Activated T-cell treated with anti-CD3 and anti-CD28 coated beads for 1 hour (primary cell): ENCODE measurements at regions not wholly inside any gene's neighbourhood (a gene's known extent, or its start where the extent isn't known, plus 50 kb on each side); places are given as distances from the start of the nearest gene placed in this dataset.

ENCODE experiments used
- DNase-seq: peaks from one replicate; pipeline ENCODE4 v3.0.0-alpha.2; 2020; ENCODE audit warnings: low read depth

DNA sequence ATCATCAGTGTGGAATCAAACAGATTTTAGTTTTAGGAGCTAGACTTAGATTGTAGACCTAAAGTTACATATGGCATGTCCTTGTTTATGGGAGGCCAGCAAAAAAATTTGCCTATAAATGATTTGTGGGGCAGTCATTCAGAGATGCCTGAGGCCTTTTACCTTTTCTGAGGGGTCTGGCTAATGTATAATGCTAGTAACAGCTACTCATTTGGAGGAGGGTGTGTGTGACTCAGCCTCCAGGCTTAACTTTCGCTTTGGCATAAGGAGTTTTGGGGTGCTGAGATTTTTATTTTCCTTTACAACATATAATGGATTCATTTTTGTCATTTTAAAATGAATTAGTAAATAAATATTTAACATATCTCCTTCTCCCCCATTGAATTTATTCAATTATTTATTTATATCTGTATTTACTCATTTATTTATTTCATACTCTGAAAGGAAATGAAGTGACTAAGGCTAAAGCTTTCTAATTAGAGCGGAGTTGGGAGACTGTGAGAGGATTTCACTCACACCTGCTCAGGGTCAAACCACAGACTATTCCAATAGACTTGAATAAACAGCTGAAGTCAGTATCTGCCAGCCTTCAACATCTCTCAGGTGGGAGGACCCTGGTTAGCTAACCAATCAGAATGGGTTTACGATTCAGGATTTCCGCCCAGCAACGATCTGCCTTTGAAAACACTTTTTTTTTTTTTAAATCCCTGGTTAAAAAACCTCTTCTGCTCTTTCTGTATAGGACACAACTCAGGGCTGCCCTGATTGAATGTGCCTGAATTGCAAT is 487.5 kb upstream of the SGCD start:
- DNase-seq = no peak

DNA sequence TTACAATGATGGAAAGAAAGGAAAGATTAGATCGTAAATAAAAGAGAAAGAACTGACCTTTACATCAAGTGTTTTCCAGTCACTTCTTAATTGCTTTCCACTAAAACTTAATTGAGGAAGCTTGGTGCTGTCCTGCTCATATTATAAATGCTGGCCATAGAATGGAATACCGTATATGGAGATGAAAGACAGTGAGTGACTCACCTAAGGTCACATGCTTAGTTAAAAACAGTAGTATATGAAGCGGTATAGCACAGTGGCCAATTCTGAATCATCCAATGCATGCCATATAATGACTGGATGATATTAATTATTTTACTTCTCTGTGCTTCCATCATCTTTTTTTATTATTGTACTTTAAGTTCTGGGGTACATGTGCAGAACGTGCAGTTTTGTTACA is 482.4 kb upstream of the SGCD start:
- DNase-seq = no peak

DNA sequence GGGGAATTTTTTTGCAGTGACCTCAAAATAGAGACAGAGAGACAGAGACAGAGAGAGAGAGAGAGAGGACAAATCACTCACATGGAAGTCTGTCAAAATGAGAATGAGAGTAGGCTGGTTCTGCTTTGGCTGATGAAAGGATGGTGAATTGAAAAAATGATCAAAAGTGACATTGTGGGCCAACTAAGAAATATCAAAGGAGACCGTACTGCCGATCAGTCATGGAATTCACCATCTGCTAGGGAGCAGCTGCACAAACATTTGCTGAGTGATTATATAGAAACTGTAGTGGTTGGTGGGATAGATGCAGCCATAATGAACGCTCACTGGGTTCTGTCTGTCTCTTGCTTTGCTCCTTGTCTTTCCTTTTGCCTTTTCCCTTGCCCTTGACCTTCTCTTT is 476.6 kb upstream of the SGCD start:
- DNase-seq = no peak

DNA sequence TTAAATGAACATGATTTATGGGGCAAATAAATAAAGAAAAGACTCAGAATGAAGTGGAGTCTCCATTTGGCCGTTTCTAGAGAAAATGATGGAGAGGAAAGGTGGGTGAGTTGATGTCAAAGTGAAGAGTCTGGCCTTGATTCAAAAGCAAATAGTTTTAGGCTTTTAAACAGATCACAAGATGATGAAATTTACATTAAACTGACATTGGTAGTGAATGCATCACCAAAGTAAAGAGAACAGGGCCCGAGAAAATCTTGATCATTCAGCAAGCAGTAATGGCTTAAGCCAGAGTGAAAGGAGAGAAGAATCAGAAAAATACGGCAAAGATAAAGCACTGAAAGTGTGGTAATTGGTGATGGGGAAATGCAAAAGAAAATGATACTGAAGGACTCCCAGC is 460.0 kb upstream of the SGCD start:
- no peak for DNase-seq

DNA sequence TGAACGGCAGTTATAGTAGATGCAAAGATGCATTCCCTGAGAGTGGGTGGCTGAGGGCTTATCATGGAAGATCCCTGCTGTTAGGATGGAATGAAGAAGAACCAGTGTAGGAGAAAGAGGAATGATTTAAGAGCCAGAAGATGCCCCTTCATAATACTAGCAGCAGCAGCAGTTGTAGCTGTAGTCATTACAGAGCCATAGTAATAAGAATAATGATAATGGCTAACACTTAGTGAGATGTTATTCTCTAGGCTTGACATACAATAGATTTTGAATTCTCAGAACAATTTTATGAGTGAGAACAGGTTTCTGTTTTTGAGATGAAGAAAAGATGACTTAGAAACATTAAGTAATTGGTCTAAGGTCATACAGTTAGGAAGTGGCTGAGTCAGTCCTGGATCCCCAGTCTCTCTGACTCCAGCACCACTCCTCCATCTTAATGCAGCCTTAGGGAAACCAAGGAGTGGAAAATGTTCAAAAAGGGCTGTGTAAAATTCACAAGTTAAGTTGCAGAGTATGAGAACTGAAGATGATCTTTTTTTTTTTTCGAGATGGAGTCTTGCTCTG is 459.4 kb upstream of the SGCD start:
- no peak for DNase-seq

DNA sequence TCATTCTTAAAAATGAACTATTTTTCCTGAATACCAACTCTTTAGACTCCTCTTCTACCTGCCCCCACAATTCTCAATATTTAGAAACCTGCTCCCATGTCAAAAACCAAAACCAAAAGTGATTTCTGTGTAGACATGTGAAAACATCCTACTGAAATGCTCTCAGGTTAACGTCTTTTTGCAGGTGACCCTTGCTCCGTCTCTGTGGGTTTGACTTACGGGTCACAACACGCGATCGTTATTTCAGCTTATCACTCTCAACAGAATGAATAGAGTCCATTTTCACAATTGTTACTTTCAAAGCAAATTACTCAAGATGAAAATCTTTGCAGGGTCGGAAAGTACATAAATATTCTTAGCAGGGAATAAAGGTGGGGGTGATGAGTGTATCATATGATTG is 456.3 kb upstream of the SGCD start:
- no peak for DNase-seq

DNA sequence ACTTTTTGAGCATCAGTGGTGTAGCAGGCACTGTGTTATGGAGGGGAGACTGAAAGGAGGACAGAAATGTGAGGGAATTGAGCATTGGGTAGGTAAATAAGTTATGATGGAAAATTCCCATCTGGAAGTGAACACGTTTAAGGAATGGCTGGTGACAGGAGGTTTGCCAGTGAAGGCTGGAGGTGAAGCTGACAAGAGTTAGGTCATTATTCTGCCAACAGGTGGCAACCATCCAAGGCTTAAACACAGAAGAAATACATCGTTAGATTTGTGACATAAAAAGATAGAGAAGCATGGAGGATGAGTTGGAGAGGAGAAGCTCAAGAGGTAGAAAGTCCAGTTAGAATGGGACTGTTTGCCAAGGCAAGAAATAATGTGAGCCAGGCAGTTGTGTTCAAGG is 455.3 kb upstream of the SGCD start:
- no peak for DNase-seq

DNA sequence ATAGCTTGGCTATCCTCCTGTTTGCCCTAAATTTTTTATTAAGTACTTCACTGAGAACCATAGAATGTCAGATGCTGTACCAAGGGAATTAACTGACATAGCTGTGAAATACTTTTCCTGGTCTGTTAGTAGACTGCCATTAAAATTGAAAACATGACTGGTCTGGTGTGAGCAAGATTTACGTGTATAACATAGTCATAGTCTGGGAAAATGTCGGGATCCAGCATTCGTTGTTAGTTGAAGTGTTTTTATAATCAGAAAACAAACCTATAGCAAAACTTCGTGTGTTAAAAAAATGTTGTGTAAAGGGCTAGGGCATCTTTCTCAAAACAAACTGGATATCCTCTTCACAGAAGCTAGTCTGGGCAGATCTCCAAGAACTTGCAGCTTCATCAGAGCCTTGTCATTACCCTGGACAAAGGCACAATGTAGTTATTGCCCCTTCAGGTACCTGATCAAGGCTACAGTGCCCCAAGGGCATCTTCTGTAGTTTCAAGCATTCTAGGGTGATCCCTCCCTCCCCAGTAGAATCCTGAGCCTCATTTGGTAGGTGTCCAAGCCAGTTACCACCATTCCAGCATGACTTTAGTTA is 454.2 kb upstream of the SGCD start:
- no peak for DNase-seq

DNA sequence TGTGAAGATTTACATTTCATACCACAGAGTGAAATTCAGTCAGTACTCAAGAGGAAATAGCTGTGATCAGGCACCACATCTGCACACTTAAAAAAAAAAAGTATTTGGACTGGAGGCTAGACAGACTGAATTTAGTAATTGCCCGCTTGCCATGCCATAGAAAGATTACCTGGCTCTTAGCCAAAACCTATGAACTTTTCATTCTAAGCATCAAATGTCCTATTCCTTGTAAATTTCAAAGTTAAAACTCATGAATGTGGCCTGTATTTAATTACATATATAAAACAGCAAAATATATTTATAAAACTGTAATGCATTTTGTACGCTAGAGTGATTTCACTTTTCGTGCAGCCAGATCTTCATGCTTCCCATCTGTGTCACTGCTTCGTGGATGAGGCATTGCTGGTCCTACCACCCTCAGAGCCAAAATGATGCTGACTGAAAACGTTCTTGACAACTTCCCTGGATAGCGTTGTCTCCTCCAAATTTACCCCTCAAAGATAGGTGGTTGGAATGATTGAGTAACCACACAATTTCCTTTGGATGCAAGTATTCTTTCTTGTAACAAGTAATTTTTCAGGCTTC is 447.9 kb upstream of the SGCD start:
- DNase-seq = no peak

DNA sequence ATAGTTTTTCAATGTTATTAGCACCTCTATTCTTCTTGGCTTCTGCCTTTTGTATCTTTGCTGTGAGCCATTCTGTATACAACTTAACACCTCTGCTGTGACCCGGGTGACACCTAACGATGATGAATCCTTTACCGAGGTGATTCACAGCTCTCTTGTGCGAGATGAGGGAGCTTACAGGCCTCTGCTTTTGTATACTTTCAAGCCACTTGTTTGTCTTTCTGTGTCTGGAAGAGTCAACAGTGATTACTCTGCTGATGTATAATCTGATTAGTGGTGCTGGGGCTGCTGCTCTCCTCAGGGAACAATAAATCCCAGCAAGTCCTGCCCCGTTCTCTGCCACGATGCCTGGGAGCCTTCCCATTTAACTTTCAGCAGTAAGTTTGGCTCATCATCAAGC is 442.9 kb upstream of the SGCD start:
- DNase-seq = no peak

DNA sequence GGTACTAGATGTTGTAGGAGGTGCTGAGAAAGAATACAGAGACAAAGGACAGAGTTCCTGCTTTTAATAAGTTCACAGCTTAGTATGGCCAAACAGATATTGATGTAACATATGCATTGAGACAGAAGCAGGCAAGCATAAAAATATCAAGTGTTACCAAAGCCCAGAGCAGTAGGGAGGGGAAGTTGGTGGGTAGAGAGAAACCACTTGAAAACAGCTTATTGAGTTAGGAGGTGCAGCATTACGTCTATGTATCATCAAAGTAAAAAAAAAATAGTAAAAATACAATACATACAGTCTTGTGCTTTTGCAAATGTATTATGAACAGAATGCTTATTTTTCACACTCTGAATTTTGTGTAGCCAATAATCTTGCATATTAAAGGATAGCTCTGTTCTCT is 441.8 kb upstream of the SGCD start:
- DNase-seq = no peak

DNA sequence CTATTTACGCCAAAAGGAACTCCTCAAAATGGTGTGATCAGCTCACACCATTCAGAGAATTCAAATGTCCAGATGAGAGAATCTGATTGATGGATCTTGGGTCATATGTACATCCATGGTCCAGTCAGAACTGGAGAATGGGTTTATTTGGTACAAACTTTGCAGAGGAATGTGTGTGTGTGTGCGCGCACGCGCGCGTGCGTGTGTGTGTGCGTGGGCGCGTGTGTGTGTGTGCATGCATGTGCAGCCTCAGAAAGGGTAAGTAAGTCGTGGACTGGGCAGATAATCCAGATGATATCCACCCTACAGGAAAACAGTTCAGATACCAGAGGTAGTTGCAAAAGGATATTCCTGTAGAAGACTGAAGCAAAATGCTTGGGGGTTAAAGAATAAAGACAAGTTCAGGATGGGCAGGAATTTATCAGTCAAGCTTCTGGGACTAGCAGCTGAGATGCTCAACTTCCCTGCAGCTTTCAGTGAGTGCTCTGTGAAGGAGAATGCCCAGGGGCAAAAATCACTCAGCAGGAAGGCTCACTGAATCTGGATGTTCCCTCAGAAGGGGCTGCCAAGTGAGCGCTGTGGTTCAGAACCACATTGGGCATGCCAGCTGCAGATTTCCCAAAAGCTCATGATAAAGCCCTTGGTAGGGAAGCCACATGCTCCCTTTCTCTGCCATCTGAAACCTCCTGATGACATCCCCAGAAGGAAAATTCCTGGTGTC is 440.5 kb upstream of the SGCD start:
- no peak for DNase-seq

DNA sequence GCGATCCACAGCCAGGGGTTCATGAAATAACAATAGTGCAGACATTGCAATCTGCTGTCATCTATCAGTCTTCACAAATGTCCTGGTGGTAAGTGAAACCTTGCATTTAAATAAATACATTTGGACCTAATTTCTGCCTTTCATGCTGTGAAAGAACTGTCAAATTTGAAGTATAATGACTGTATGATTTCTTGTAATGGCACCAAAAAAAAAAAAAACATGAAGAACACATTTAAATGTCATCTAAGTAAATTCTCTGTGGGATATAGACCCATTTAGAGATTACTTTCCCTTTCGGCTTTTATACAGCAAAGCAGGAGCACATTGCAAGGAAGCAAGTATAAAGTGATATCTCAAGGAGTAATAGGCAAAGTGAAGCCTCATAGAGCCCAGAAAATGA is 431.5 kb upstream of the SGCD start:
- no peak for DNase-seq

DNA sequence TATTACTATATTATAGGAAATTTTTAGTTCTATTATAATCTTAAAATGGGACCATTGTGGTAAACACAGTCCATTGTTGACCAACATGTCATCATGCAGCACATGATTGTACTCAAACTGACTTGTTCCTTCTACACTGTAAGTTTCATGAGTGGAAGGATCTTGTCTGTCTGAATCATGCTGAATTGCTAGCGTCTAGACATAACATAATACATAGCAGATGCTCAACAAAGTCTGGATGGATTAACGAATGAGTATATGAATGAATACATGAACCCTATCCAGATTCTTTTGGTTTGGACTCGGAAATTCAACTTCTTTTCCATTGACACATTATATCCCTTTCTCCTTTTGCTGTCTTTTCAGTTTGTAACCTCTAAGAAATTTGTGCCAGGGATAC is 429.2 kb upstream of the SGCD start:
- no peak for DNase-seq

DNA sequence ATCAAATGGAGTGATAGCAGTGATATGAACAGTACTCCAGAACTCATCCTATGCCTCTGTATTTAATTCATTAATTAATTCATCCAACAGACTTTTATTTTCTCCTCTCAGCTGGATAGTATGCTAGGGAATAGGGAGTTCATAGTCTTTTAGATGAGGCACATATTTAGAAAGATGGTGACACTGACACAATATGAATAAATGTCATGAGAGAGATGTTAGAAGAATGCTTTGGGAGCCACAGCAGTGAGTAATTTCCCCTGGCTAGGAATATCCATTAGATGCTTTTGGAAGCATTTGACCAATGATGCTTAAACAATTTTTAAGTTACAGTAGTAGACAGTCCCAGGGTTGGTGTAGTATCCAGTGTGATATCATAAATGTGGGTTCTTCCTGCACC is 428.7 kb upstream of the SGCD start:
- no peak for DNase-seq

DNA sequence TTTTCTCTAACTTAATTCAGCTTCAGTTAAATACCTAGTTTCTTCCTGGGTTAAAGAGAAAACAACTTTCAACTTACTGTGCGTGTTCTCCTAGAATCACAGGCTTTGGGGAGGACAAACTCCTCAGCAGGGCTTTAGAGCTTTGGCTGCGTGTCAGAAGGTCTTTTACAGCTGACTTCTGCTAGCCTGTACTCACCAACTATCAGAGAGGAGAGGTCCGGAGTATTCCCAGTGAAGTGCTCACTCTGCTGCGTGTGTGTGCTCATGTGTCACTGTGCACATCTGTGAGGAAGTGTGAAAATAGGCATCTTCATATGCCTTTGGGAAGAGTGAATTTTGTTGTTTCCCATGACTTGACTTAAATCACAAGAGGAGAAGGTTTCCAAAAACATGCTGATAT is 423.2 kb upstream of the SGCD start:
- DNase-seq = no peak

DNA sequence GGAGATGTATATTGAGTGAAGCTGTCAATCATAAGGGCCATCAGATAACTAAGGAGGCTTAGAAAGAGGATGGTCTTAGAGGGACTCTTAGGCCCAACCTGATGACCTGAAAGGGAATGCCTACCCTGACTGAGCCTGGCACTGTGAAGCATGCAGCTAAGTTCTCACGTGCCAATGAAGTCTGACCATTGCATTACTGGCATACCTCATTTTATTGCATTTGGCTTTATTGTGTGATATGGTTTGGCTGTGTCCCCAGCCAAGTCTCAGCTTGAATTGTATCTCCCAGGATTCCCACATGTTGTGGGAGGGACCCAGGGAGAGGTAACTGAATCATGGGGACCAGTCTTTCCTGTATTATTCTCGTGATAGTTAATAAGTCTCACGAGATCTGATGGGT is 421.6 kb upstream of the SGCD start:
- DNase-seq = no peak

DNA sequence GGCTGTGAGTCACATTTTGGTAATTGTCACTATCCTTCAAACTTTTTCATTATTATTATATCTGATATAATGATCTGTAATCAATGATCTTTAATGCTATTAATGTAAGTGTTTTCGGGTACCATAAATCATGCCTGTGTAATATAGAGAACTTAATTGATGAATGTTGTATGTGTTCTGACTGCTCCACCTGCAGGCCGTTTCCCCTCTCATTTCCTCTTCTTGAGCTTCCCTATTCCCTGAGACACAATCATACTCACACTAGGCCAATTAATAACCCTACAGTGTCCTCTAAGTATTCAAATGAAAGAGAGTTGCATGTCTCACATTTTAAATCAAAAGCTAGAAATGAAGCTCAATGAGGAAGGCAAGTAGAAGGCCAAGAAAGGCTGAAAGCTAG is 420.9 kb upstream of the SGCD start:
- DNase-seq = no peak

DNA sequence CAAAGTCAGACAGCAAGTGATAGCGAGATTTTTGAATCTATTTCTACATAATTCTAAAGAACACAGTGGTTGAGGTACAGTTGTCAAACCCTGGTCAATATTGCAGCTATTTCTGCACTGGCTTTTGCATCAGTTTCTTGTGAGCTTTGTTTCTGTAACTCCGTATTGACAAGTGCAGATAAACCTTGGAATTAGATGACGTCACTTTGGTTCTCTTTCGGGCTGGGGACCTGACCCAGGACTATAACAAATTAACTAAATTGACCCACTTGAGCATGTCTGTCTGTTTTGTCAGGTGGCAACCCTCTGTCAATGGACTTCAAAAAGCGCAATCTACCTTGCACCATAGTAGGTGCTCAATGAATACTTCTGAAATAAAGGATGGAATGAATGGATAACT is 418.4 kb upstream of the SGCD start:
- no peak for DNase-seq

DNA sequence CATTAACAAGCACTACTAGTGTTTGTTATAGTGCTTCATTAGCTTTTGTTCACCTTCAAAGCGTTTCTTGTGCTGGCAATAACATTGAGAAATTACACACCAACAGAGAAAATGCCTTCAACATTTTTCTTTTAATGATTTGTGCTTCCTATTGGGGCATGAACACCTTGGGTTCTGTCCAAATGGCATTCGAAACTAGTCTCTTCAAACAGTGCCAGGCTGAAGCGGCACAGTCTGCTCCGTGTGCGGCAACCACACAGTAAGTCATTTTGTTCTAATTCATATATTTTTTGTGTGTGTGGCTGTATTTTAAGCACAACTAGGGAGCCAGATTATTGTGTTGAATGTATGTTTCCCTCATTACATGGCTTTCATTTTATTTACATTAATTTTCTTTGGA is 414.7 kb upstream of the SGCD start:
- no peak for DNase-seq

DNA sequence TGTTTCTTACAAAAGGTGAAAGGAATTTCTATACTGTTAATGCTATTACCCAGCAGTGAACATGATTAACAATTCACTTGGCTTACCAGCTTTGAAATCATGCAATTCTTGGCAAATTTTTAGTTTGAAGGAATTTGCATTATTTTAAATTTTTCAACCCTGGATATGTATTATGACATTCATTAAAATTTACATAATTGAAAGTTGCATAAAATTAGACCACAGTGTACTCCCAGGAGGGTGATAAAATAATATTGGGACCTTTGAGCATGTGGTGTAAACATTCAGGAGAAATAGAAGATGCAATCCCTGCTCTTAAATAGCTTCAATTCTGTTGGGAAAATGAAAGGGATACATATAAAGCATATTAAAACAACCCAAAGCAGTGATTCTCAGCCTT is 412.2 kb upstream of the SGCD start:
- DNase-seq = no peak

DNA sequence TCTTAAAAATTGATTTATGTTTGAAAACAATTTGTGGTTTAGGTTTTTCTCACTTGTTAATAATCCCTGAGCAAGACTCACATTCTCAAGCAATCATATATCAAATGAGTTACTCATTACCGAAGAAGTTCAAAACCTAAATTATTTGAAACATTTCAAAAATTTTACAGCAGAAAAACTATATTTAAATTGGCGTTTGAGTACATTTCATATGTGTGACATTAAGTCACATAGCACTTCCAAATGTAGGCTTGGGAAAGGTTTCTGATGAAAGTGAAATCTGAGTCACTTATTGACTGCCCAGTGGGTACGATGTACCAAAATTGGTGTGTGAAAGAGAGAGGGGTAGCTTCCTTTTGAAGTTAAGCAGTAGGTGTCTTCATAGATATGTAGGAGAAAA is 411.4 kb upstream of the SGCD start:
- no peak for DNase-seq

DNA sequence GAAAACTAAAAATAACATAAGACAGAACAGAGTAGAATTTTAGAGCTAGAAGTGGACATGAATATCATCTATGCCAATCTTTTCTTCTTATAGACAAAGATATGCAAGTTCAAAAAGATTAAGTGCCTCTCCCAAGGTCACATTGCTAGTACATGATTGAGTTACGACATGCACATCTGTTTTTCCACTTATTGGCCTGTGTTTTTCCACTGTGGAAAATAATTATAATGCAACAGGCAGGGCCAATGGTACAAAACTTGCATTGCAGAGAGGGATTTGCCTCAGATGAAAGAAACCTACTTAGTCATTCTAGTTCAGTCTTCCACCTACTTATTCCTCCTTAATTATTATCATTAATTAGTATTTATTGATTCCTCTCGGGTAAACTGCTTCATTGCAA is 407.8 kb upstream of the SGCD start:
- no peak for DNase-seq
